Uterus (tissue), 2 donors: ENCODE measurements at regions not wholly inside any gene's neighbourhood (a gene's known extent, or its start where the extent isn't known, plus 50 kb on each side); places are given as distances from the start of the nearest gene placed in this dataset.

Source experiments
- CTCF ChIP-seq, 4 experiments: fragments of 200-600 bp in 2 of 4; fragments of 450-650 bp in 2 of 4; sonication (generic) in 2 of 4; IDR thresholded peaks; one replicate each; pipeline ENCODE4 v1.5.1; 2016 to 2019; ENCODE audit warnings: antibody characterized with exemption in 4 of 4, mild to moderate bottlenecking in 2 of 4, moderate library complexity in 1 of 4
- POLR2A ChIP-seq, 2 donors: fragments of 450-650 bp; IDR thresholded peaks; one replicate each; pipeline ENCODE4 v1.6.1; 2016; ENCODE audit warnings: antibody characterized with exemption in 2 of 2, mild to moderate bottlenecking in 1 of 2, moderate library complexity in 1 of 2

- no peak for TF ChIP-seq CTCF (IDR thresholded peaks at IDR 0.05)
- no peak for TF ChIP-seq POLR2A (IDR thresholded peaks at IDR 0.05)
Observed at GRCh38 chr18:39232937-39233336, 1667.3 kb upstream of the CELF4 start.
